Liver (tissue), 7 donors: ENCODE measurements at regions not wholly inside any gene's neighbourhood (a gene's known extent, or its start where the extent isn't known, plus 50 kb on each side); places are given as distances from the start of the nearest gene placed in this dataset.

Experiments
- DNase-seq: peaks from one replicate; pipeline ENCODE4 v3.0.0-alpha.2; 2017; ENCODE audit warnings: low spot score
- H3K27ac ChIP-seq, 2 donors: one replicate each; pipeline ENCODE4 v1.7.0; 2013; ENCODE audit warnings: inconsistent platforms in 2 of 2, low read length in 2 of 2, control low read depth in 1 of 2, low read depth in 1 of 2, mild to moderate bottlenecking in 1 of 2
- H3K27me3 ChIP-seq, 4 donors: one replicate each; pipeline versions ENCODE4 v1.6.1 to v1.7.0; 2013; ENCODE audit warnings: low read length in 3 of 4, inconsistent platforms in 1 of 4, mild to moderate bottlenecking in 1 of 4, moderate library complexity in 1 of 4; ENCODE audit not compliant: control insufficient read depth in 4 of 4, insufficient read depth in 4 of 4
- H3K36me3 ChIP-seq, 4 donors: one replicate each; pipeline versions ENCODE4 v1.6.1 to v1.7.0; 2013; ENCODE audit warnings: low read length in 3 of 4, mild to moderate bottlenecking in 3 of 4, low read depth in 1 of 4, moderate library complexity in 1 of 4; ENCODE audit not compliant: control insufficient read depth in 4 of 4, insufficient read depth in 3 of 4
- H3K4me1 ChIP-seq, 4 donors: one replicate each; pipeline versions ENCODE4 v1.6.1 to v1.7.0; 2013; ENCODE audit warnings: low read length in 3 of 4, mild to moderate bottlenecking in 3 of 4, moderate library complexity in 1 of 4; ENCODE audit not compliant: control insufficient read depth in 4 of 4, insufficient read depth in 4 of 4
- H3K4me3 ChIP-seq, 3 donors: one replicate each; pipeline versions ENCODE4 v1.6.1 to v1.7.0; 2013; ENCODE audit warnings: low read length in 3 of 3, control low read depth in 1 of 3, low read depth in 1 of 3, mild to moderate bottlenecking in 1 of 3
- H3K9ac ChIP-seq, 2 donors: one replicate each; pipeline ENCODE4 v1.7.0; 2013; ENCODE audit warnings: low read length in 2 of 2, mild to moderate bottlenecking in 2 of 2, moderate library complexity in 2 of 2, control low read depth in 1 of 2, low read depth in 1 of 2
- H3K9me3 ChIP-seq, 4 donors: one replicate each; pipeline versions ENCODE4 v1.6.1 to v1.7.0; 2013; ENCODE audit warnings: low read length in 3 of 4; ENCODE audit not compliant: control insufficient read depth in 4 of 4
- EGR1 ChIP-seq, 2 donors: IDR thresholded peaks; 2 replicates each; pipeline ENCODE4 v1.6.1; 2016 to 2018; ENCODE audit warnings: antibody characterized with exemption in 2 of 2, low read depth in 2 of 2
- FOXA1 ChIP-seq: IDR thresholded peaks from 2 replicates; pipeline ENCODE4 v1.6.1; 2016; ENCODE audit warnings: antibody characterized with exemption
- FOXA2 ChIP-seq: IDR thresholded peaks from 2 replicates; pipeline ENCODE4 v1.6.1; 2016; ENCODE audit warnings: antibody characterized with exemption
- GABPA ChIP-seq, 2 donors: IDR thresholded peaks in 1 of 2; conservative IDR thresholded peaks in 1 of 2; 2 replicates each; pipeline ENCODE4 v1.6.1; 2016; ENCODE audit warnings: antibody characterized with exemption in 2 of 2, mild to moderate bottlenecking in 1 of 2, moderate library complexity in 1 of 2
- HNF4A ChIP-seq, 2 donors: conservative IDR thresholded peaks; 2 replicates each; pipeline ENCODE4 v1.6.1; 2016; ENCODE audit warnings: antibody characterized with exemption in 2 of 2, mild to moderate bottlenecking in 2 of 2
- HNF4G ChIP-seq: IDR thresholded peaks from 2 replicates; pipeline ENCODE4 v1.6.1; 2016; ENCODE audit warnings: antibody characterized with exemption
- JUND ChIP-seq, 2 donors: IDR thresholded peaks; 2 replicates each; pipeline ENCODE4 v1.6.1; 2016; ENCODE audit warnings: antibody characterized with exemption in 2 of 2
- NR2F2 ChIP-seq: IDR thresholded peaks from 2 replicates; pipeline ENCODE4 v1.6.1; 2016; ENCODE audit warnings: antibody characterized with exemption
- RAD21 ChIP-seq, 2 donors: IDR thresholded peaks; 2 replicates each; pipeline ENCODE4 v1.6.1; 2016; ENCODE audit warnings: antibody characterized with exemption in 2 of 2, mild to moderate bottlenecking in 2 of 2
- SP1 ChIP-seq: IDR thresholded peaks from 2 replicates; pipeline ENCODE4 v1.6.1; 2018; ENCODE audit warnings: antibody characterized with exemption, mild to moderate bottlenecking
- TAF1 ChIP-seq: conservative IDR thresholded peaks from 2 replicates; pipeline ENCODE4 v1.6.1; 2016; ENCODE audit warnings: antibody characterized with exemption, mild to moderate bottlenecking
- YY1 ChIP-seq: IDR thresholded peaks from 2 replicates; pipeline ENCODE4 v1.6.1; 2016; ENCODE audit warnings: antibody characterized with exemption, mild to moderate bottlenecking
- WGBS: extraction: QIAGEN DNeasy Blood & Tissue Kit; methylation state at CpG from one replicate; pipeline ENCODE4 v1.1.7; 2013; 5-methylcytosine and 5-hydroxymethylcytosine counted together
- TF ChIP-seq, protein P1 (sequence below): IDR thresholded peaks from 2 replicates; pipeline ENCODE4 v1.6.1; 2016; ENCODE audit warnings: antibody characterized with exemption
- TF ChIP-seq, protein P2 (sequence below): IDR thresholded peaks from 2 replicates; pipeline ENCODE4 v1.6.1; 2016; ENCODE audit warnings: antibody characterized with exemption
- TF ChIP-seq, protein P3 (sequence below): IDR thresholded peaks from 2 replicates; pipeline ENCODE4 v1.6.1; 2016; ENCODE audit warnings: antibody characterized with exemption
- donor health status: healthy.
- donor health status: healthy.
- donor health status: healthy.
- donor health status: healthy.

DNA sequence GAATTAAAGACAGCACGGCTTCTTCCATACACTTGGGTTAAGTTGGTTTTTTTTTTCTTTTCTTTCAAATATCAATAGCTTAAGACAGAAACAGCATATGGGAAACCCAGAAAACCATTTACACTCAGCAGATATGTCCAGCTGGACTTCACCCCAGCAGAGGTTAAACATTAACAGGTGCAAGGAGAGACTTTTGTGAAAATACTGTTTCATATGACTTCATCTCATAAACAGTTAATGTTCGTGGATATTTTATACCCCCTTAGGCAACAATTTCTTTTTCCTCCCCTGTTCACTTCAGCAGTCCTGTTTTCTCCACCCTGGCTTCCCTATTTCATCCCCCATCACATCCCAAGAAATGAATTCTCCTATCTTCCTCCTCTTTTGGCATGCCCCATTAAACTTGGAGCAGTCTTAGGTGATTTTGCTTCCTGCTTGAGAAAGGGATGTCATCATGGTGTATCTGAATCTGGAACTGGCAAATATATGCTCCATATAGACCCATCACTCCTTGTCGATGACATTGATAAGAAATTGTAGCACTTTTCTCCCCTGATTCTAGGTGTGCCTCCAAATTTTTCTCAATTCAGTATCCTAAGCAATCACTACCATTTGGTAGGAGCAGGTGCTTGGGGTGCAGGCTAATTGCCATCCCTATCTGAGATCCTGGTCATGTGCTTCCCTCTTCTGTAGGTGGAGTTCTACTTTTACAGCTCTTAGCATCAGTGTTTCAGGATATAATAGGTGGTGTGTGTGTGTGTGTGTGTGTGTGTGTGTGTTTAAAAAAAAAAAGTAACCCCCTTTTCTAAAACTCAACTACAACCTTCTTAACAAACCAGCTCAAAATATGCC lies 67.9 kb downstream of the BMP4 start (continued):
- TF ChIP-seq, protein P1, sequence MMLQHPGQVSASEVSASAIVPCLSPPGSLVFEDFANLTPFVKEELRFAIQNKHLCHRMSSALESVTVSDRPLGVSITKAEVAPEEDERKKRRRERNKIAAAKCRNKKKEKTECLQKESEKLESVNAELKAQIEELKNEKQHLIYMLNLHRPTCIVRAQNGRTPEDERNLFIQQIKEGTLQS = no peak

DNA sequence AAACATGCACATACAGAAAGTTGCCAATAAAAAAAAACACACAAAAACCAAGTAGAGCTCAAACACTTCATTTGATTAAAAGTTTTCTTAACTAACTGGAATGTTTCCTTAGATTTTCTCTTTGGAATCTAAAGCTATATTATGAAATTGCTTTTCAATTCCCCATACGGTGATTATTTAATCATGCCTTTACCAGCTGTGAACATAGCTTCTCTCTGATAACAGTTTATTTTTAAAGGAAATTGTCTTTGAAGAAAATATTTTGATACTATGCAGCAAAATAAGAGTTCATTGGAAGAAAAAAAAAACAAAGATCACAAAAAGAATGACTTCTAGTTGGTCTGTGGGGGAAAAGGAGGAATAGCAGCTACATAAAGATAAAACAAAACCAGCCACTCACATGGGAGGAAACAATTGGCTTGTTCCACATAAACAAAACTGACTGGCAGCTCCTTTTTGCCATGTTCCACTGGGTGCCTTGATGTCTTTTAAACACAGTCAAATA lies 71.4 kb downstream of the BMP4 start:
- WGBS = 73% methylated on average over 1 of the region's 1 CpG
- Histone ChIP-seq H3K27me3 (no peaks in the 10 kb centered on the region), H3K36me3 (no peaks in the 10 kb centered on the region), H3K9me3 (no peaks in the 10 kb centered on the region), H3K27ac (no peak overlapping the region), H3K4me3 (no peak overlapping the region), H3K4me1 (peaks cover under 1 to 37% (median 17%) of the 10 kb centered on the region in 4 donors), H3K9ac (no peak overlapping the region)
- no peak for DNase-seq
- TF ChIP-seq, protein P1 = no peak

DNA sequence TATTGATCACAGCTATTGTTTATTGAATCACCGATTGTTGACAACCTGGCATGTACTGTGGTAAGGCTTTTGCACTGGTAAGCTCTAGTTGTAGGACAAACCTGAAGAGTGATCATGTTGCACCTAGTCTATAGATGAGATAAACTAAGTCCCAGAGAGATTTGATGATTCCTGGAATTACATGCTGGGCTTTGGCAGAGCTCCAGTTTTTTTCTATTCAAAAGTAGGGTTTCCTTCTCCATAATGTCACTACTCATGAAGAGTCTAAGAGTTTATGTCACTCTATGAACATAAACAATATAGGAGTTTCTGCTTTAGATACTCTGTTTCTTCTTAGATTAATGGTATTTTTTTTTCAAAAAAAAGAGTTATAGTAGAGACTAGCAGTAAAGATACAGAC lies 72.0 kb downstream of the BMP4 start:
- DNase-seq = no peak

DNA sequence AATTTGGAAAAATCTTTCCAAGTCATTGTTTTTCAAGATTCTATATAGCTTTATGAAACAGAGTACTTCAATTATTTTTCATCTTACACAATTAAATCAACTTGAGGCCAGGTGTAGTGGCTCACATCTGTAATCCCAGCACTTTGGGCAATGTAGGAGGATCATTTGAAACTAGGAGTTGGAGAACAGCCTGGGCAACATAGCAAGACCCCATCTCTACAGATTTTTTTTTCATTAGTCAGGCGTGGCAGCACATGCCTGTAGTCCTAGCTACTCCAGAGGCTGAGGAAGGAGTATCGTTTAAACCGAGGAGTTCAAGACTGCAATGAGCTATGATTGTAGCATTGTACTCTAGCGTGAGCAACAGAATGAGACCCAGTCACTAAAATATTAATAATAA lies 72.9 kb downstream of the BMP4 start:
- H3K9ac ChIP-seq = no peak overlapping the region
- H3K4me1 ChIP-seq = peaks cover 0 to 23% (median 8%) of the 10 kb centered on the region in 4 donors
- no peak for TF ChIP-seq SP1
- no peak for TF ChIP-seq NR2F2
- no peak for TF ChIP-seq EGR1 (IDR thresholded peaks at IDR 0.05; ENCODE audit: low read depth in 2 of 2)
- no peak for TF ChIP-seq FOXA1
- no peak for TF ChIP-seq HNF4G
- TF ChIP-seq, protein P1 = no peak
- no peak for TF ChIP-seq FOXA2
- no peak for TF ChIP-seq HNF4A (conservative IDR thresholded peaks at IDR 0.05)
- TF ChIP-seq RAD21 (IDR thresholded peaks at IDR 0.05) = no peak
- TF ChIP-seq, protein P2, sequence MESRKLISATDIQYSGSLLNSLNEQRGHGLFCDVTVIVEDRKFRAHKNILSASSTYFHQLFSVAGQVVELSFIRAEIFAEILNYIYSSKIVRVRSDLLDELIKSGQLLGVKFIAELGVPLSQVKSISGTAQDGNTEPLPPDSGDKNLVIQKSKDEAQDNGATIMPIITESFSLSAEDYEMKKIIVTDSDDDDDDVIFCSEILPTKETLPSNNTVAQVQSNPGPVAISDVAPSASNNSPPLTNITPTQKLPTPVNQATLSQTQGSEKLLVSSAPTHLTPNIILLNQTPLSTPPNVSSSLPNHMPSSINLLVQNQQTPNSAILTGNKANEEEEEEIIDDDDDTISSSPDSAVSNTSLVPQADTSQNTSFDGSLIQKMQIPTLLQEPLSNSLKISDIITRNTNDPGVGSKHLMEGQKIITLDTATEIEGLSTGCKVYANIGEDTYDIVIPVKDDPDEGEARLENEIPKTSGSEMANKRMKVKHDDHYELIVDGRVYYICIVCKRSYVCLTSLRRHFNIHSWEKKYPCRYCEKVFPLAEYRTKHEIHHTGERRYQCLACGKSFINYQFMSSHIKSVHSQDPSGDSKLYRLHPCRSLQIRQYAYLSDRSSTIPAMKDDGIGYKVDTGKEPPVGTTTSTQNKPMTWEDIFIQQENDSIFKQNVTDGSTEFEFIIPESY = no peak
- TF ChIP-seq JUND (IDR thresholded peaks at IDR 0.05) = no peak
- no peak for TF ChIP-seq GABPA (IDR thresholded peaks at IDR 0.05 in 1 of 2, conservative IDR thresholded peaks at IDR 0.05 in 1 of 2)
- TF ChIP-seq TAF1 = no peak

More for the DNA sequence above, 72.0 kb downstream of the BMP4 start:
- H3K36me3 ChIP-seq = no peaks in the 10 kb centered on the region
- no peak overlapping the region for H3K4me3 ChIP-seq
- TF ChIP-seq JUND (IDR thresholded peaks at IDR 0.05) = no peak
- no peak for TF ChIP-seq SP1
- no peak for TF ChIP-seq YY1
- TF ChIP-seq HNF4G = no peak
- no peak for TF ChIP-seq RAD21 (IDR thresholded peaks at IDR 0.05)
- TF ChIP-seq, protein P3, sequence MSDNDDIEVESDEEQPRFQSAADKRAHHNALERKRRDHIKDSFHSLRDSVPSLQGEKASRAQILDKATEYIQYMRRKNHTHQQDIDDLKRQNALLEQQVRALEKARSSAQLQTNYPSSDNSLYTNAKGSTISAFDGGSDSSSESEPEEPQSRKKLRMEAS = no peak
- no peak for TF ChIP-seq EGR1 (IDR thresholded peaks at IDR 0.05; ENCODE audit: low read depth in 2 of 2)
- TF ChIP-seq, protein P2 = no peak
- H3K27me3 ChIP-seq = no peaks in the 10 kb centered on the region
- WGBS = 80% methylated on average over 1 of the region's 1 CpG
- no peak overlapping the region for H3K27ac ChIP-seq
- H3K9ac ChIP-seq = no peak overlapping the region
- H3K4me1 ChIP-seq = peaks cover 0 to 31% (median 15%) of the 10 kb centered on the region in 4 donors
- no peaks in the 10 kb centered on the region for H3K9me3 ChIP-seq

More for the DNA sequence above, 72.9 kb downstream of the BMP4 start:
- Histone ChIP-seq H3K4me3 (no peak overlapping the region), H3K27me3 (no peaks in the 10 kb centered on the region), H3K9me3 (no peaks in the 10 kb centered on the region), H3K36me3 (no peaks in the 10 kb centered on the region), H3K27ac (no peak overlapping the region)
- no peak for DNase-seq
- 95% methylated on average over 4 of the region's 4 CpGs for WGBS
